RWPE2 (cell line): ENCODE measurements at regions not wholly inside any gene's neighbourhood (a gene's known extent, or its start where the extent isn't known, plus 50 kb on each side); places are given as distances from the start of the nearest gene placed in this dataset.
A peak's percentile ranks its signal among the peaks of the same experiment; 100 is the strongest.

Source experiments
- ATAC-seq: fragments of 200-7000 bp; cut with Tn5 transposase; 3 replicates; pipeline ENCODE4 v1.9.1; 2021; ENCODE audit warnings: low read depth
- DNase-seq: peaks from one replicate; pipeline ENCODE4 v3.0.0-alpha.2; 2020; ENCODE audit warnings: low spot score
- H3K27ac ChIP-seq: fragments of 450-650 bp; 2 replicates; pipeline ENCODE4 v1.5.1; 2017; ENCODE audit warnings: mild to moderate bottlenecking; ENCODE audit not compliant: poor library complexity, severe bottlenecking
- H3K27me3 ChIP-seq: fragments of 250-450 bp; sonication (Bioruptor Pico); 2 replicates; pipeline ENCODE4 v1.5.1; 2021; ENCODE audit warnings: mild to moderate bottlenecking, moderate library complexity; ENCODE audit not compliant: insufficient read depth, poor library complexity, severe bottlenecking
- H3K36me3 ChIP-seq: fragments of 250-450 bp; sonication (Bioruptor Pico); 2 replicates; pipeline ENCODE4 v1.5.1; 2020; ENCODE audit warnings: low read depth, mild to moderate bottlenecking, moderate library complexity
- H3K4me1 ChIP-seq: fragments of 250-450 bp; sonication (Bioruptor Pico); 2 replicates; pipeline ENCODE4 v1.5.1; 2021; ENCODE audit warnings: mild to moderate bottlenecking, moderate library complexity; ENCODE audit not compliant: insufficient read depth, poor library complexity, severe bottlenecking
- H3K4me3 ChIP-seq: fragments of 250-450 bp; sonication (Bioruptor Pico); 2 replicates; pipeline ENCODE4 v1.5.1; 2021; ENCODE audit warnings: mild to moderate bottlenecking, moderate library complexity; ENCODE audit not compliant: severe bottlenecking
- H3K9me3 ChIP-seq: fragments of 250-450 bp; sonication (Bioruptor Pico); 2 replicates; pipeline ENCODE4 v1.5.1; 2021; ENCODE audit warnings: mild to moderate bottlenecking, moderate library complexity; ENCODE audit not compliant: severe bottlenecking
- TF ChIP-seq, protein P1 (sequence below): fragments of 450-650 bp; IDR thresholded peaks from one replicate; pipeline ENCODE4 v1.5.1; 2017; ENCODE audit warnings: mild to moderate bottlenecking, moderate library complexity; ENCODE audit not compliant: poor library complexity, severe bottlenecking

DNA sequence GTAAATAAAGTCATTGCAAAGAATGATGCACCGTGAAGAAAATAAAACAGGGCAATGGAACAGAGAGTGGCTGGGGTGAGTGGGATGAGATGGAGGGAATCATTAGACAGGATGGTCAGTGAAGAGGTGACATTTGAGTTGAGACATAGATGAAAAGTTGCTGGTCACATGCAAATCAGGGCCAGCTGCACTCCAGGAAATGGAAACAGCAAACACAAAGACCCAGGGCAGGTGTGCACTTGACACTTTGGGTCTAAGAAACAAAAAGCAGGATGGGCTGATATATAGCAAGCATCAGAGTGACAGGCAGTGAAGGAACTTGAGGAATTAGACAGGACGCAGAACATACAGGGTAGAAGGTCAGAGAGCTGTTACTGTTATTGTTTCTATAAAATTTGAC lies 171.5 kb upstream of the RIPOR2 start:
- TF ChIP-seq, protein P1, sequence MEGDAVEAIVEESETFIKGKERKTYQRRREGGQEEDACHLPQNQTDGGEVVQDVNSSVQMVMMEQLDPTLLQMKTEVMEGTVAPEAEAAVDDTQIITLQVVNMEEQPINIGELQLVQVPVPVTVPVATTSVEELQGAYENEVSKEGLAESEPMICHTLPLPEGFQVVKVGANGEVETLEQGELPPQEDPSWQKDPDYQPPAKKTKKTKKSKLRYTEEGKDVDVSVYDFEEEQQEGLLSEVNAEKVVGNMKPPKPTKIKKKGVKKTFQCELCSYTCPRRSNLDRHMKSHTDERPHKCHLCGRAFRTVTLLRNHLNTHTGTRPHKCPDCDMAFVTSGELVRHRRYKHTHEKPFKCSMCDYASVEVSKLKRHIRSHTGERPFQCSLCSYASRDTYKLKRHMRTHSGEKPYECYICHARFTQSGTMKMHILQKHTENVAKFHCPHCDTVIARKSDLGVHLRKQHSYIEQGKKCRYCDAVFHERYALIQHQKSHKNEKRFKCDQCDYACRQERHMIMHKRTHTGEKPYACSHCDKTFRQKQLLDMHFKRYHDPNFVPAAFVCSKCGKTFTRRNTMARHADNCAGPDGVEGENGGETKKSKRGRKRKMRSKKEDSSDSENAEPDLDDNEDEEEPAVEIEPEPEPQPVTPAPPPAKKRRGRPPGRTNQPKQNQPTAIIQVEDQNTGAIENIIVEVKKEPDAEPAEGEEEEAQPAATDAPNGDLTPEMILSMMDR: no peak
- no peak for ATAC-seq
- Histone ChIP-seq H3K36me3 (no peaks in the 10 kb centered on the region), H3K4me3 (no peak overlapping the region), H3K27me3 (no peaks in the 10 kb centered on the region), H3K4me1 (peaks cover 34% of the 10 kb centered on the region), H3K9me3 (no peaks in the 10 kb centered on the region), H3K27ac (no peak overlapping the region)
- DNase-seq: no peak

DNA sequence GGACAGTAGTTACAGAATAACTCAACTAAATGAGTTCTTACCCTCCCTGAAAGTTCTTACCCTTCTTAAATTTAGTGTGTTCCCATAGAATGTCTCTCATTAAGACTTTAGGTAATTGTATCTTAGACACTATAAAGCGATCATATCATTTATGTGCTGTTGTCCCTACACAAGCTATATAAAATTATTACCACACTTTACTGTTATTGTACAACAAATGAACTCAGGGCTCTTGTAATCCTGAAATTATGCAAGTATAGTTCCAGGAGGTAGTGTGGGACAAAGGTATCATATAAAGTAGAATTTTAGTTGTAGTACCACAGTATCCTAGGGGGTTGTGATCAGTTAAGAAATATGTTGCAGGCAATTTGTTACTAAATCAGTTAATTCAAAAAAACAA lies 167.4 kb upstream of the CARMIL1 start:
- peaks cover 15% of the 10 kb centered on the region for H3K4me1 ChIP-seq
- TF ChIP-seq, protein P1: no peak
- no peaks in the 10 kb centered on the region for H3K9me3 ChIP-seq
- H3K27ac ChIP-seq: peak overlapping the region; percentile 56
- H3K27me3 ChIP-seq: no peaks in the 10 kb centered on the region
- H3K4me3 ChIP-seq: no peak overlapping the region
- no peaks in the 10 kb centered on the region for H3K36me3 ChIP-seq
- no peak for DNase-seq
- ATAC-seq: no peak

DNA sequence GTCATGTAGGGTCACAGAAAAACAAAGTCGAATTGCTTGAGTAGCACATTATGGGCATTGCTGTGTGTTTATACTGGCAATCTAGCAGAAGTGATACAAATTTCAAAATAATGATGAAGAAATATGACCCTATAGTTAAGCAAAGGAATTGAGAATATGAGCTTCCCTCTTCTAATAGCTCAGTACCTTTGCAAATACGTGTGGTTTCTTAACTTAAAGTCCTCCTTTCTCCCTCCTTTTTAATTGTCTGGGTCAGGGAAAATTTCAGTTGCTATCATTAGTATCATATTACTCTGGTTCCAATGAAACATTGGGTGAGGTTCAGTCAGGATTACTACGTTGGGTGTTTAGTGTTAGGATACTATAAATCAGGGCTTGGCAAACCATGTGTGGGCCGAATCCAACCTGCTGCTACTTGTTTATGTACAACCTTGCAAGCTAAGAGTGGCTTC lies 166.8 kb upstream of the CARMIL1 start:
- TF ChIP-seq, protein P1: no peak
- no peaks in the 10 kb centered on the region for H3K27me3 ChIP-seq
- DNase-seq (peak; percentile 68), ATAC-seq (peak; percentile 95)
- H3K27ac ChIP-seq: peak overlapping the region; percentile 56
- peaks cover 15% of the 10 kb centered on the region for H3K4me1 ChIP-seq
- H3K4me3 ChIP-seq: no peak overlapping the region
- no peaks in the 10 kb centered on the region for H3K9me3 ChIP-seq
- no peaks in the 10 kb centered on the region for H3K36me3 ChIP-seq

DNA sequence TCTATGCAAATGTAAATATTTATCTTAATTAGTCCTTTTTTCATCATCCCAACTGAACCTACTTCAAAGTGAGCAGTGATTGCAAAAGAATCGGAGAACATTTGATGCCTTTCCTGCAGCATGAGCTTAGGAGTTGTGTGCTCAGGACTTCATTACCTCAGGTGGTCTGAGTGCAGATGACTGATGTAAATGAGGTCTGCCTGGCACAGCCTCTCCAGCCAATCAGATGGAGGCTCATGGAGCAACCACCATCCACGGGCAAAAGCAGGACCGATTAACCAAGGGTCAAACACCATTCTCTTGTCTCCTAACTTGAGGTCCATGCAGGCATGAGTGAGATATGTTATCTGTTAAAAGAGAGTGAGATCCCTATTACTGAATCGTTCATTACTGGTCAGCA lies 165.7 kb upstream of the CARMIL1 start:
- H3K4me1 ChIP-seq: peaks cover 15% of the 10 kb centered on the region
- H3K27ac ChIP-seq: peak overlapping the region; percentile 56
- H3K4me3 ChIP-seq: no peak overlapping the region
- no peaks in the 10 kb centered on the region for H3K36me3 ChIP-seq
- DNase-seq: no peak
- H3K27me3 ChIP-seq: no peaks in the 10 kb centered on the region
- ATAC-seq: no peak
- TF ChIP-seq, protein P1: no peak
- no peaks in the 10 kb centered on the region for H3K9me3 ChIP-seq

DNA sequence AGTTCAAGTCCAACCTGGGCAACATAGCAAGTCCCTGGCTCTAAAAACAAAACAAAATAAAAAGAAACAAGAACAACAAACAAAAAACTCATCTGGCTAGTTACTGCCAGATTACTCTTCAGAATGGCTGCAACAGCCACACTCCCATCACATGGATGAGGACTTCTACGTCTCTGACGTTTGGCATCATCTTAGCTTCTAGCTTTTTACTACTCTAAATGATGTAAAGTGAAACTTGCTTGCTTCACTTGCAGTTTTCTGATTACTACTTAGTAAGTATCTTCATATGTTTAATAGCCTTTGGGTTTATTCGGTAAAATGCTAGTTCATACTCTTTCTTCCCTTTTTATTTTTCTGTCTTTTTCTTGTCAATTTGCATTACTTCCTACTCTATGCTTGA lies 161.1 kb upstream of the CARMIL1 start:
- DNase-seq (no peak), ATAC-seq (no peak)
- Histone ChIP-seq H3K4me3 (no peak overlapping the region), H3K27ac (no peak overlapping the region), H3K4me1 (peaks cover 3% of the 10 kb centered on the region), H3K27me3 (no peaks in the 10 kb centered on the region), H3K9me3 (no peaks in the 10 kb centered on the region), H3K36me3 (no peaks in the 10 kb centered on the region)
- TF ChIP-seq, protein P1: no peak
